ENCODE measurements at regions not wholly inside any gene's neighbourhood (a gene's known extent, or its start where the extent isn't known, plus 50 kb on each side); places are given as distances from the start of the nearest gene placed in this dataset.

DNA sequence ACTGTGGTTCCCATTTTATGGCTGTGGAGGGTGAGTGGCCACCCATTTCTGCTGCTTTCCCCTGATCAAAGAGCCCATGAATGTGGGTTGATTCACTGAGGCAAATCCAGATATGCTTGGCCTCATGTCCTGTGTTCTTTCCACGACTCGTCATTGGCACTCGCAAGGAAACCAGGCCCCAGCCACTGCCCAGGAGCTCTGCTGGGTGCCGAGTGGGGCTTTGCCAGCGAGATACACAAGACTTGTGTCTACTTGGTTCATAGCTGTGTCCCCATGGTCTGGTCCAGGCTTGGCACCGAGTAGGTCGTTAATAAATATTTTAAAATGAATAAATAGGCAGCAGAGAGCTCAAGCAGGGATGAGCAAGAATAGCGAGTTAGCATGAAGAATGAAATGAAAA lies 1291.5 kb downstream of the TBC1D22A start (continued):
- TF ChIP-seq, protein P1, sequence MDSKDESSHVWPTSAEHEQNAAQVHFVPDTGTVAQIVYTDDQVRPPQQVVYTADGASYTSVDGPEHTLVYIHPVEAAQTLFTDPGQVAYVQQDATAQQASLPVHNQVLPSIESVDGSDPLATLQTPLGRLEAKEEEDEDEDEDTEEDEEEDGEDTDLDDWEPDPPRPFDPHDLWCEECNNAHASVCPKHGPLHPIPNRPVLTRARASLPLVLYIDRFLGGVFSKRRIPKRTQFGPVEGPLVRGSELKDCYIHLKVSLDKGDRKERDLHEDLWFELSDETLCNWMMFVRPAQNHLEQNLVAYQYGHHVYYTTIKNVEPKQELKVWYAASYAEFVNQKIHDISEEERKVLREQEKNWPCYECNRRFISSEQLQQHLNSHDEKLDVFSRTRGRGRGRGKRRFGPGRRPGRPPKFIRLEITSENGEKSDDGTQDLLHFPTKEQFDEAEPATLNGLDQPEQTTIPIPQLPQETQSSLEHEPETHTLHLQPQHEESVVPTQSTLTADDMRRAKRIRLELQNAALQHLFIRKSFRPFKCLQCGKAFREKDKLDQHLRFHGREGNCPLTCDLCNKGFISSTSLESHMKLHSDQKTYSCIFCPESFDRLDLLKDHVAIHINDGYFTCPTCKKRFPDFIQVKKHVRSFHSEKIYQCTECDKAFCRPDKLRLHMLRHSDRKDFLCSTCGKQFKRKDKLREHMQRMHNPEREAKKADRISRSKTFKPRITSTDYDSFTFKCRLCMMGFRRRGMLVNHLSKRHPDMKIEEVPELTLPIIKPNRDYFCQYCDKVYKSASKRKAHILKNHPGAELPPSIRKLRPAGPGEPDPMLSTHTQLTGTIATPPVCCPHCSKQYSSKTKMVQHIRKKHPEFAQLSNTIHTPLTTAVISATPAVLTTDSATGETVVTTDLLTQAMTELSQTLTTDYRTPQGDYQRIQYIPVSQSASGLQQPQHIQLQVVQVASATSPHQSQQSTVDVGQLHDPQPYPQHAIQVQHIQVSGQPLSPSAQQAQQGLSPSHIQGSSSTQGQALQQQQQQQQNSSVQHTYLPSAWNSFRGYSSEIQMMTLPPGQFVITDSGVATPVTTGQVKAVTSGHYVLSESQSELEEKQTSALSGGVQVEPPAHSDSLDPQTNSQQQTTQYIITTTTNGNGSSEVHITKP (tag by site-specific recombination; IDR thresholded peaks at IDR 0.05), result no peak
- TF ChIP-seq ZFP3 (tag by site-specific recombination; IDR thresholded peaks at IDR 0.05; ENCODE audit: low read depth) (no peak), KLF9 (tag by site-specific recombination; IDR thresholded peaks at IDR 0.05; ENCODE audit: low read depth) (no peak), ZBTB21 (tag by site-specific recombination; IDR thresholded peaks at IDR 0.05) (no peak), ZBTB20 (tag by site-specific recombination; IDR thresholded peaks at IDR 0.05) (no peak), ZNF239 (tag by site-specific recombination; IDR thresholded peaks at IDR 0.05) (no peak), ZNF133 (tag by site-specific recombination; IDR thresholded peaks at IDR 0.05) (no peak), ZNF221 (tag by site-specific recombination; IDR thresholded peaks at IDR 0.05; ENCODE audit: borderline replicate concordance) (no peak), ZNF426 (tag by site-specific recombination; IDR thresholded peaks at IDR 0.05) (no peak), ZNF214 (tag by site-specific recombination; IDR thresholded peaks at IDR 0.05; ENCODE audit: borderline replicate concordance) (no peak), ZNF23 (tag by site-specific recombination; IDR thresholded peaks at IDR 0.05; ENCODE audit: borderline replicate concordance) (no peak), ZNF184 (tag by site-specific recombination; IDR thresholded peaks at IDR 0.05) (no peak)
- TF ChIP-seq, protein P2, sequence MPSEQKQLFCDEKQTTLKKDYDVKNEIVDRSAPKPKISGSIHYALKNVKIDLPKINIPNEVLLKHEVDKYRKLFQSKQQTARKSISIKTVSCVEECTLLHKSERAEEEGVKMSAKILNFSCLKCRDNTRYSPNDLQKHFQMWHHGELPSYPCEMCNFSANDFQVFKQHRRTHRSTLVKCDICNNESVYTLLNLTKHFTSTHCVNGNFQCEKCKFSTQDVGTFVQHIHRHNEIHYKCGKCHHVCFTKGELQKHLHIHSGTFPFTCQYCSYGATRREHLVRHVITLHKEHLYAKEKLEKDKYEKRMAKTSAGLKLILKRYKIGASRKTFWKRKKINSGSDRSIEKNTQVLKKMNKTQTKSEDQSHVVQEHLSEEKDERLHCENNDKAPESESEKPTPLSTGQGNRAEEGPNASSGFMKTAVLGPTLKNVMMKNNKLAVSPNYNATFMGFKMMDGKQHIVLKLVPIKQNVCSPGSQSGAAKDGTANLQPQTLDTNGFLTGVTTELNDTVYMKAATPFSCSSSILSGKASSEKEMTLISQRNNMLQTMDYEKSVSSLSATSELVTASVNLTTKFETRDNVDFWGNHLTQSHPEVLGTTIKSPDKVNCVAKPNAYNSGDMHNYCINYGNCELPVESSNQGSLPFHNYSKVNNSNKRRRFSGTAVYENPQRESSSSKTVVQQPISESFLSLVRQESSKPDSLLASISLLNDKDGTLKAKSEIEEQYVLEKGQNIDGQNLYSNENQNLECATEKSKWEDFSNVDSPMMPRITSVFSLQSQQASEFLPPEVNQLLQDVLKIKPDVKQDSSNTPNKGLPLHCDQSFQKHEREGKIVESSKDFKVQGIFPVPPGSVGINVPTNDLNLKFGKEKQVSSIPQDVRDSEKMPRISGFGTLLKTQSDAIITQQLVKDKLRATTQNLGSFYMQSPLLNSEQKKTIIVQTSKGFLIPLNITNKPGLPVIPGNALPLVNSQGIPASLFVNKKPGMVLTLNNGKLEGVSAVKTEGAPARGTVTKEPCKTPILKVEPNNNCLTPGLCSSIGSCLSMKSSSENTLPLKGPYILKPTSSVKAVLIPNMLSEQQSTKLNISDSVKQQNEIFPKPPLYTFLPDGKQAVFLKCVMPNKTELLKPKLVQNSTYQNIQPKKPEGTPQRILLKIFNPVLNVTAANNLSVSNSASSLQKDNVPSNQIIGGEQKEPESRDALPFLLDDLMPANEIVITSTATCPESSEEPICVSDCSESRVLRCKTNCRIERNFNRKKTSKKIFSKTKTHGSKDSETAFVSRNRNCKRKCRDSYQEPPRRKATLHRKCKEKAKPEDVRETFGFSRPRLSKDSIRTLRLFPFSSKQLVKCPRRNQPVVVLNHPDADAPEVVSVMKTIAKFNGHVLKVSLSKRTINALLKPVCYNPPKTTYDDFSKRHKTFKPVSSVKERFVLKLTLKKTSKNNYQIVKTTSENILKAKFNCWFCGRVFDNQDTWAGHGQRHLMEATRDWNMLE (tag by site-specific recombination; conservative IDR thresholded peaks at IDR 0.05; ENCODE audit: low read depth), result no peak
- TF ChIP-seq, protein P3, sequence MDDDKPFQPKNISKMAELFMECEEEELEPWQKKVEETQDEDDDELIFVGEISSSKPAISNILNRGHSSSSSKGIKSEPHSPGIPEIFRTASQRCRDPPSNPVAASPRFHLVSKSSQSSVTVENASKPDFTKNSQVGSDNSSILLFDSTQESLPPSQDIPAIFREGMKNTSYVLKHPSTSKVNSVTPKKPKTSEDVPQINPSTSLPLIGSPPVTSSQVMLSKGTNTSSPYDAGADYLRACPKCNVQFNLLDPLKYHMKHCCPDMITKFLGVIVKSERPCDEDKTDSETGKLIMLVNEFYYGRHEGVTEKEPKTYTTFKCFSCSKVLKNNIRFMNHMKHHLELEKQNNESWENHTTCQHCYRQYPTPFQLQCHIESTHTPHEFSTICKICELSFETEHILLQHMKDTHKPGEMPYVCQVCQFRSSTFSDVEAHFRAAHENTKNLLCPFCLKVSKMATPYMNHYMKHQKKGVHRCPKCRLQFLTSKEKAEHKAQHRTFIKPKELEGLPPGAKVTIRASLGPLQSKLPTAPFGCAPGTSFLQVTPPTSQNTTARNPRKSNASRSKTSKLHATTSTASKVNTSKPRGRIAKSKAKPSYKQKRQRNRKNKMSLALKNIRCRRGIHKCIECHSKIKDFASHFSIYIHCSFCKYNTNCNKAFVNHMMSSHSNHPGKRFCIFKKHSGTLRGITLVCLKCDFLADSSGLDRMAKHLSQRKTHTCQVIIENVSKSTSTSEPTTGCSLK (tag by site-specific recombination; IDR thresholded peaks at IDR 0.05), result no peak

DNA sequence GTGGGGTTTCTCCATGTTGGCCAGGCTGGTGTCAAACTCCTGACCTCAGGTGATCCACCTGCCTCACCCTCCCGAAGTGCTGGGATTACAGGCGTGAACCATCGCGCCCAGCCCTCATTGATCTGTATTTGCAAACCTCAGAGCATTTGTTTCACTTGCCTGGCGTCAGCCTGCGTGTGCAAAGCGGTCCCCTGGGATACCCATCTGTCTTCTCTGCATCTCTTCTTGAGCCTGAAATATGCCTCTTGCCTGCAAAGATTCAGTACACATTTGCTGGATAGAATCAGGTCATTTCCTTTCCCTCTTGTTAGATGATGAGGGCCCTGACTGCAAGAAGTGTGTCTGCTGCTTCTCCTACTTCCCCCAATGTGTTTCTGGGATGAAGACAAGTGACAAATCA lies 1291.0 kb downstream of the TBC1D22A start:
- CTCF ChIA-PET, result no interaction called here
- no peak overlapping the region for H3K27ac ChIP-seq (ENCODE audit: extremely low read depth, low read depth, low read length)
- H3K9me3 ChIP-seq (ENCODE audit: control insufficient read depth, insufficient read depth, low read depth, low read length), result no peaks in the 10 kb centered on the region
- H3K4me1 ChIP-seq (ENCODE audit: control insufficient read depth, insufficient read depth, low read length), result no peaks in the 10 kb centered on the region
- no peaks in the 10 kb centered on the region for H3K36me3 ChIP-seq (ENCODE audit: control insufficient read depth in 2 of 2, insufficient read depth in 1 of 2, low read length in 2 of 2)
- POLR2A ChIA-PET, result no interaction called here
- no peak overlapping the region for H3K4me3 ChIP-seq (ENCODE audit: low read depth, low read length)
- TF ChIP-seq, protein P4, sequence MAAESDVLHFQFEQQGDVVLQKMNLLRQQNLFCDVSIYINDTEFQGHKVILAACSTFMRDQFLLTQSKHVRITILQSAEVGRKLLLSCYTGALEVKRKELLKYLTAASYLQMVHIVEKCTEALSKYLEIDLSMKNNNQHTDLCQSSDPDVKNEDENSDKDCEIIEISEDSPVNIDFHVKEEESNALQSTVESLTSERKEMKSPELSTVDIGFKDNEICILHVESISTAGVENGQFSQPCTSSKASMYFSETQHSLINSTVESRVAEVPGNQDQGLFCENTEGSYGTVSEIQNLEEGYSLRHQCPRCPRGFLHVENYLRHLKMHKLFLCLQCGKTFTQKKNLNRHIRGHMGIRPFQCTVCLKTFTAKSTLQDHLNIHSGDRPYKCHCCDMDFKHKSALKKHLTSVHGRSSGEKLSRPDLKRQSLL (tag by site-specific recombination; IDR thresholded peaks at IDR 0.05), result no peak
- no peak for TF ChIP-seq ZNF16 (tag by site-specific recombination; IDR thresholded peaks at IDR 0.05; ENCODE audit: low read depth)
- no peak for TF ChIP-seq ZNF521 (tag by site-specific recombination; IDR thresholded peaks at IDR 0.05)
- TF ChIP-seq, protein P5, sequence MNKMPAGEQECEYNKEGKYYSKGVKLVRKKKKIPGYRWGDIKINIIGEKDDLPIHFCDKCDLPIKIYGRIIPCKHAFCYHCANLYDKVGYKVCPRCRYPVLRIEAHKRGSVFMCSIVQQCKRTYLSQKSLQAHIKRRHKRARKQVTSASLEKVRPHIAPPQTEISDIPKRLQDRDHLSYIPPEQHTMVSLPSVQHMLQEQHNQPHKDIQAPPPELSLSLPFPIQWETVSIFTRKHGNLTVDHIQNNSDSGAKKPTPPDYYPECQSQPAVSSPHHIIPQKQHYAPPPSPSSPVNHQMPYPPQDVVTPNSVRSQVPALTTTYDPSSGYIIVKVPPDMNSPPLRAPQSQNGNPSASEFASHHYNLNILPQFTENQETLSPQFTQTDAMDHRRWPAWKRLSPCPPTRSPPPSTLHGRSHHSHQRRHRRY (tag by site-specific recombination; IDR thresholded peaks at IDR 0.05), result no peak
- TF ChIP-seq, protein P6, sequence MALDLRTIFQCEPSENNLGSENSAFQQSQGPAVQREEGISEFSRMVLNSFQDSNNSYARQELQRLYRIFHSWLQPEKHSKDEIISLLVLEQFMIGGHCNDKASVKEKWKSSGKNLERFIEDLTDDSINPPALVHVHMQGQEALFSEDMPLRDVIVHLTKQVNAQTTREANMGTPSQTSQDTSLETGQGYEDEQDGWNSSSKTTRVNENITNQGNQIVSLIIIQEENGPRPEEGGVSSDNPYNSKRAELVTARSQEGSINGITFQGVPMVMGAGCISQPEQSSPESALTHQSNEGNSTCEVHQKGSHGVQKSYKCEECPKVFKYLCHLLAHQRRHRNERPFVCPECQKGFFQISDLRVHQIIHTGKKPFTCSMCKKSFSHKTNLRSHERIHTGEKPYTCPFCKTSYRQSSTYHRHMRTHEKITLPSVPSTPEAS (tag by site-specific recombination; IDR thresholded peaks at IDR 0.05), result no peak
- TF ChIP-seq ZNF561 (tag by site-specific recombination; IDR thresholded peaks at IDR 0.05; ENCODE audit: borderline replicate concordance), result no peak
- TF ChIP-seq ZNF114 (tag by site-specific recombination; IDR thresholded peaks at IDR 0.05), result no peak
